HEK293 (cell line): ENCODE measurements at regions not wholly inside any gene's neighbourhood (a gene's known extent, or its start where the extent isn't known, plus 50 kb on each side); places are given as distances from the start of the nearest gene placed in this dataset.

Experiments used
- CTCF ChIA-PET: fragments of 350-600 bp; formaldehyde crosslinking; extraction: SDS; loops from one replicate; lab custom pipeline; 2021; ENCODE audit warnings: antibody characterized with exemption; lab: Yijun Ruan, JAX
- POLR2A ChIA-PET: fragments of 300-600 bp; formaldehyde crosslinking; extraction: SDS; loops from one replicate; lab custom pipeline; 2020; ENCODE audit warnings: antibody characterized with exemption, inconsistent platforms; lab: Yijun Ruan, JAX
- H3K27ac ChIP-seq: fragments of 200-500 bp; sonication (Bioruptor generic); 2 replicates; pipeline ENCODE4 v1.5.1; 2014; ENCODE audit warnings: low read depth, low read length, control low read depth, inconsistent platforms; ENCODE audit errors: extremely low read depth
- H3K36me3 ChIP-seq, 2 experiments: fragments of 200-500 bp in 1 of 2; sonication (Bioruptor generic) in 1 of 2; 1 replicate in 1 of 2; 2 replicates in 1 of 2; pipeline ENCODE4 v1.5.1; 2014 to 2017; ENCODE audit warnings: inconsistent platforms in 2 of 2, low read length in 2 of 2; ENCODE audit not compliant: control insufficient read depth in 2 of 2, insufficient read depth in 1 of 2
- H3K4me1 ChIP-seq: fragments of 200-500 bp; sonication (Bioruptor generic); 2 replicates; pipeline ENCODE4 v1.5.1; 2014; ENCODE audit warnings: mild to moderate bottlenecking, low read length, inconsistent platforms; ENCODE audit not compliant: control insufficient read depth, insufficient read depth
- H3K4me3 ChIP-seq: 2 replicates; pipeline ENCODE4 v1.5.1; 2011; ENCODE audit warnings: low read depth, mild to moderate bottlenecking, control low read depth, low read length, moderate library complexity
- H3K9me3 ChIP-seq: fragments of 200-500 bp; sonication (Bioruptor generic); 2 replicates; pipeline ENCODE4 v1.5.1; 2014; ENCODE audit warnings: low read depth, low read length, inconsistent platforms; ENCODE audit not compliant: control insufficient read depth, insufficient read depth
- KLF16 ChIP-seq: fragments of 450-650 bp; formaldehyde crosslinking; IDR thresholded peaks from 2 replicates; pipeline ENCODE4 v1.5.1; 2017; ENCODE audit warnings: missing biosample characterization, missing genetic modification characterization
- SCRT2 ChIP-seq: fragments of 450-650 bp; formaldehyde crosslinking; IDR thresholded peaks from 2 replicates; pipeline ENCODE4 v1.5.1; 2016; ENCODE audit warnings: missing biosample characterization, missing genetic modification characterization
- SP2 ChIP-seq: fragments of 450-650 bp; formaldehyde crosslinking; IDR thresholded peaks from 2 replicates; pipeline ENCODE4 v1.5.1; 2016; ENCODE audit warnings: missing biosample characterization, missing genetic modification characterization
- ZBTB48 ChIP-seq: fragments of 450-650 bp; formaldehyde crosslinking; IDR thresholded peaks from 2 replicates; pipeline ENCODE4 v1.5.1; 2016; ENCODE audit warnings: missing biosample characterization, missing genetic modification characterization
- ZNF174 ChIP-seq: fragments of 450-650 bp; formaldehyde crosslinking; IDR thresholded peaks from 2 replicates; pipeline ENCODE4 v1.5.0; 2017; ENCODE audit warnings: missing biosample characterization, mild to moderate bottlenecking, missing genetic modification characterization
- ZNF324 ChIP-seq: fragments of 450-650 bp; formaldehyde crosslinking; IDR thresholded peaks from 2 replicates; pipeline ENCODE4 v1.5.1; 2016; ENCODE audit warnings: missing biosample characterization, missing genetic modification characterization
- ZNF37A ChIP-seq: fragments of 450-650 bp; IDR thresholded peaks from 2 replicates; pipeline ENCODE4 v1.5.1; 2018; ENCODE audit warnings: missing biosample characterization, missing genetic modification characterization
- ZNF48 ChIP-seq: fragments of 450-650 bp; formaldehyde crosslinking; IDR thresholded peaks from 2 replicates; pipeline ENCODE4 v1.5.1; 2016; ENCODE audit warnings: missing biosample characterization, missing genetic modification characterization
- ZNF558 ChIP-seq: fragments of 450-650 bp; formaldehyde crosslinking; IDR thresholded peaks from 2 replicates; pipeline ENCODE4 v1.5.1; 2016; ENCODE audit warnings: missing biosample characterization, missing genetic modification characterization
- ZNF624 ChIP-seq: fragments of 450-650 bp; formaldehyde crosslinking; IDR thresholded peaks from 2 replicates; pipeline ENCODE4 v1.5.1; 2017; ENCODE audit warnings: missing biosample characterization, missing genetic modification characterization
- ZNF677 ChIP-seq: fragments of 450-650 bp; IDR thresholded peaks from 2 replicates; pipeline ENCODE4 v1.5.0; 2018; ENCODE audit warnings: missing biosample characterization, mild to moderate bottlenecking, missing genetic modification characterization, moderate library complexity
- ZNF792 ChIP-seq: fragments of 450-650 bp; formaldehyde crosslinking; IDR thresholded peaks from 2 replicates; pipeline ENCODE4 v1.5.1; 2016; ENCODE audit warnings: missing biosample characterization, missing genetic modification characterization
- ZNF830 ChIP-seq: fragments of 450-650 bp; IDR thresholded peaks from 2 replicates; pipeline ENCODE4 v1.5.0; 2018; ENCODE audit warnings: missing biosample characterization, missing genetic modification characterization, low read depth, mild to moderate bottlenecking, moderate library complexity
- TF ChIP-seq, protein P1 (sequence below): fragments of 450-650 bp; formaldehyde crosslinking; IDR thresholded peaks from 2 replicates; pipeline ENCODE4 v1.5.1; 2017; ENCODE audit warnings: missing biosample characterization, missing genetic modification characterization
- TF ChIP-seq, protein P2 (sequence below): fragments of 450-650 bp; formaldehyde crosslinking; IDR thresholded peaks from 2 replicates; pipeline ENCODE4 v1.5.1; 2016; ENCODE audit warnings: missing biosample characterization, missing genetic modification characterization
- TF ChIP-seq, protein P3 (sequence below): fragments of 450-650 bp; formaldehyde crosslinking; IDR thresholded peaks from 2 replicates; pipeline ENCODE4 v1.5.1; 2017; ENCODE audit warnings: missing biosample characterization, missing genetic modification characterization
- TF ChIP-seq, protein P4 (sequence below): sonication (generic); formaldehyde crosslinking; IDR thresholded peaks from 2 replicates; pipeline ENCODE4 v1.8.1; 2022; ENCODE audit warnings: mild to moderate bottlenecking, moderate library complexity, missing genetic modification reagents

DNA sequence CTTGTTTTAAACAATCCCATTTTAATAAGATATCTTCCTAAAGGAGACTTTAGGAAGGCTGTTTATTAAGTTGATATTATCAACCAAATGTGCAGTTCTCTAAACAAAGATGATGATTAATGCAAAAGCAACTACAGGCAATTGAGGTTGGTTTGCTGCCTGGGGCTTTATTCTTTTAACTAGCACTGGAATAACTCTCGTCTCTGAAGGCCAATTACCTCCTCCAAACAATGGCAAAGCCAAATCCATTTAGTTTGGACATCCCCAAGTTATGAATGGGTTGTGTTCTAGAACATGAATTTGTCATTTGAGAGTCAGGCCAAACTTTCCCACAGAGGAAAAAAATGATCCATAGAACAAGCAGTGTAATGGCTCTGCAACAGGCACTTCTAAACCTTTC, 114.1 kb downstream of the SLC16A9 start:
- no peak overlapping the region for H3K4me3 ChIP-seq
- no peak overlapping the region for H3K27ac ChIP-seq
- ChIA-PET CTCF (no interaction called here), POLR2A (no interaction called here)
- no peaks in the 10 kb centered on the region for H3K9me3 ChIP-seq
- H3K4me1 ChIP-seq, result no peaks in the 10 kb centered on the region
- H3K36me3 ChIP-seq, result no peaks in the 10 kb centered on the region
- TF ChIP-seq, protein P1, sequence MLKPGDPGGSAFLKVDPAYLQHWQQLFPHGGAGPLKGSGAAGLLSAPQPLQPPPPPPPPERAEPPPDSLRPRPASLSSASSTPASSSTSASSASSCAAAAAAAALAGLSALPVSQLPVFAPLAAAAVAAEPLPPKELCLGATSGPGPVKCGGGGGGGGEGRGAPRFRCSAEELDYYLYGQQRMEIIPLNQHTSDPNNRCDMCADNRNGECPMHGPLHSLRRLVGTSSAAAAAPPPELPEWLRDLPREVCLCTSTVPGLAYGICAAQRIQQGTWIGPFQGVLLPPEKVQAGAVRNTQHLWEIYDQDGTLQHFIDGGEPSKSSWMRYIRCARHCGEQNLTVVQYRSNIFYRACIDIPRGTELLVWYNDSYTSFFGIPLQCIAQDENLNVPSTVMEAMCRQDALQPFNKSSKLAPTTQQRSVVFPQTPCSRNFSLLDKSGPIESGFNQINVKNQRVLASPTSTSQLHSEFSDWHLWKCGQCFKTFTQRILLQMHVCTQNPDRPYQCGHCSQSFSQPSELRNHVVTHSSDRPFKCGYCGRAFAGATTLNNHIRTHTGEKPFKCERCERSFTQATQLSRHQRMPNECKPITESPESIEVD (tag by site-specific recombination), result peak; percentile 25; the same call in 1 of the 2 replicates
- TF ChIP-seq ZNF677, result no peak

DNA sequence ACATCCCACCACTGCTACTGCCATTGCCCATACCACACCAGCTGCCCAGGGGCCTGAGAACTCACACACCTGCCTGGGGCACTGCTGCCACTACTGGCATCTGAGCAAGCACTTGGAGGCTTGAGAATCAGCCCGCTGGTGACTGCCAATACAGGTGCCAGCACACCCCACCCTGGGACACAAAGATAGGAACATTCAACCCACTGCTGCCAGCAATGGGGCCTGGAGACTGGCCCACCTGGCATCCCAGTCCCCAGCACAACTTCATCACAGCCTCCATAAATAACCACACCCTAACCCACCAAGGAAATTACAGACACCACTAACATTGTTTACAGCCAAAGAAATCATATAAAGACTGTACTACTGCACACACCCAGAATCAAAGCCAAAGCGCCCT, 115.9 kb downstream of the SLC16A9 start:
- H3K4me3 ChIP-seq, result no peak overlapping the region
- POLR2A ChIA-PET, result no interaction called here
- no peaks in the 10 kb centered on the region for H3K36me3 ChIP-seq
- H3K27ac ChIP-seq, result no peak overlapping the region
- TF ChIP-seq ZNF624 (tag by site-specific recombination), result no peak
- H3K4me1 ChIP-seq, result no peaks in the 10 kb centered on the region
- no peaks in the 10 kb centered on the region for H3K9me3 ChIP-seq
- CTCF ChIA-PET, result no interaction called here

DNA sequence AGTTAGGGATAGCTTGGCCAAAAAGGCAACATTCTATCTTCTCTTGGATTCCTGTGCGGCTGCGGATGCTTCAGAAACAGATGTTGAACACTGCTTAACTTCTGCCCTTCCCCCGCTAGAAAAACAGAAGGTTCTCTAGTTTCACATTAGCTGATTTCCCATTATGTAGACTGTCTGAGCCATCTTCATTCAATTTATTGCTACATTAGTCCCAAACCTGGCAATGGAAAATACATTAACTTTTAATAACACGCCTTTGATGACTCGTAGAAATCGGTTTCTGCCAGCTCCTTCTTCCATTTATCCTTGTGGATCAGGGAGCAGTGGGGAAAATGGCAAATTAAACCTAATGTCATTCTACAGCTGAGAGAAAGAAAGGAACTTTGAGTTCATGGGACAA, 119.9 kb downstream of the SLC16A9 start:
- TF ChIP-seq ZNF830 (tag by site-specific recombination) (no peak), ZNF324 (tag by site-specific recombination) (no peak), ZNF48 (tag by site-specific recombination) (no peak), ZNF174 (no peak), KLF16 (tag by site-specific recombination) (no peak)
- TF ChIP-seq, protein P2, sequence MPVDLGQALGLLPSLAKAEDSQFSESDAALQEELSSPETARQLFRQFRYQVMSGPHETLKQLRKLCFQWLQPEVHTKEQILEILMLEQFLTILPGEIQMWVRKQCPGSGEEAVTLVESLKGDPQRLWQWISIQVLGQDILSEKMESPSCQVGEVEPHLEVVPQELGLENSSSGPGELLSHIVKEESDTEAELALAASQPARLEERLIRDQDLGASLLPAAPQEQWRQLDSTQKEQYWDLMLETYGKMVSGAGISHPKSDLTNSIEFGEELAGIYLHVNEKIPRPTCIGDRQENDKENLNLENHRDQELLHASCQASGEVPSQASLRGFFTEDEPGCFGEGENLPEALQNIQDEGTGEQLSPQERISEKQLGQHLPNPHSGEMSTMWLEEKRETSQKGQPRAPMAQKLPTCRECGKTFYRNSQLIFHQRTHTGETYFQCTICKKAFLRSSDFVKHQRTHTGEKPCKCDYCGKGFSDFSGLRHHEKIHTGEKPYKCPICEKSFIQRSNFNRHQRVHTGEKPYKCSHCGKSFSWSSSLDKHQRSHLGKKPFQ (tag by site-specific recombination), result no peak

DNA sequence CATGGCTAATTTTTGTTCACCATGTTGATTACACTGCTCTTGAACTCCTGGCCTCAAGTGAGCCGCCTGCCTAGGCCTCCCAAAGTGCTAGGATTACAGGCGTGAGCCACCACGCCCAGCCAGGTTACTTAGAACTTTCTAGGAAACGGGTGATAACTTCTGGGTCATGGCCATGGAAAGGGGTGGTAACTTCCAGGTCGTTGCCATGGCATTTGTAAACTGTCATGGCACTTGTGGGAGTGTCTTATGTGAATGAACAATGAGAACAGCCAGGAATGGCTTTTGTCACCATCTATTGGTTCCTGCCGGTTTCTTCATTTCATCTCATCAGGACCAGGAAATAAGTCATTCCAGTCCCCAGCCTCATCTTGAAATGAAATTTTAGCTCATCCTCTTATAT, 120.9 kb downstream of the SLC16A9 start:
- Histone ChIP-seq H3K4me1 (no peaks in the 10 kb centered on the region), H3K36me3 (no peaks in the 10 kb centered on the region), H3K4me3 (no peak overlapping the region), H3K9me3 (no peaks in the 10 kb centered on the region), H3K27ac (no peak overlapping the region)
- ChIA-PET POLR2A (no interaction called here), CTCF (interaction anchor here (1.3 to 2.2 kb wide), 3 partner anchors 9 to 34 kb away, joined by 3 to 8 read pairs (median 7); no protein-coding TSS in a partner anchor)
- no peak for TF ChIP-seq SP2 (tag by site-specific recombination)
- TF ChIP-seq, protein P3, sequence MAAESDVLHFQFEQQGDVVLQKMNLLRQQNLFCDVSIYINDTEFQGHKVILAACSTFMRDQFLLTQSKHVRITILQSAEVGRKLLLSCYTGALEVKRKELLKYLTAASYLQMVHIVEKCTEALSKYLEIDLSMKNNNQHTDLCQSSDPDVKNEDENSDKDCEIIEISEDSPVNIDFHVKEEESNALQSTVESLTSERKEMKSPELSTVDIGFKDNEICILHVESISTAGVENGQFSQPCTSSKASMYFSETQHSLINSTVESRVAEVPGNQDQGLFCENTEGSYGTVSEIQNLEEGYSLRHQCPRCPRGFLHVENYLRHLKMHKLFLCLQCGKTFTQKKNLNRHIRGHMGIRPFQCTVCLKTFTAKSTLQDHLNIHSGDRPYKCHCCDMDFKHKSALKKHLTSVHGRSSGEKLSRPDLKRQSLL (tag by site-specific recombination), result no peak
- no peak for TF ChIP-seq ZBTB48 (tag by site-specific recombination)
- TF ChIP-seq KLF16 (tag by site-specific recombination), result no peak
- no peak for TF ChIP-seq ZNF558 (tag by site-specific recombination)
- TF ChIP-seq, protein P4, sequence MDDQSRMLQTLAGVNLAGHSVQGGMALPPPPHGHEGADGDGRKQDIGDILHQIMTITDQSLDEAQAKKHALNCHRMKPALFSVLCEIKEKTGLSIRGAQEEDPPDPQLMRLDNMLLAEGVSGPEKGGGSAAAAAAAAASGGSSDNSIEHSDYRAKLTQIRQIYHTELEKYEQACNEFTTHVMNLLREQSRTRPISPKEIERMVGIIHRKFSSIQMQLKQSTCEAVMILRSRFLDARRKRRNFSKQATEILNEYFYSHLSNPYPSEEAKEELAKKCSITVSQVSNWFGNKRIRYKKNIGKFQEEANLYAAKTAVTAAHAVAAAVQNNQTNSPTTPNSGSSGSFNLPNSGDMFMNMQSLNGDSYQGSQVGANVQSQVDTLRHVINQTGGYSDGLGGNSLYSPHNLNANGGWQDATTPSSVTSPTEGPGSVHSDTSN, result no peak
- TF ChIP-seq ZNF792 (tag by site-specific recombination), result no peak
- no peak for TF ChIP-seq ZNF37A
- no peak for TF ChIP-seq SCRT2

More for the DNA sequence above, 119.9 kb downstream of the SLC16A9 start:
- ChIA-PET CTCF (interaction anchor here (0.6 to 1.6 kb wide), 4 partner anchors 9 to 36 kb away, joined by 3 to 8 read pairs (median 4); no protein-coding TSS in a partner anchor), POLR2A (no interaction called here)
- Histone ChIP-seq H3K4me1 (no peaks in the 10 kb centered on the region), H3K36me3 (no peaks in the 10 kb centered on the region), H3K9me3 (no peaks in the 10 kb centered on the region), H3K27ac (no peak overlapping the region), H3K4me3 (no peak overlapping the region)
